ENCODE measurements at regions not wholly inside any gene's neighbourhood (a gene's known extent, or its start where the extent isn't known, plus 50 kb on each side); places are given as distances from the start of the nearest gene placed in this dataset.

DNA sequence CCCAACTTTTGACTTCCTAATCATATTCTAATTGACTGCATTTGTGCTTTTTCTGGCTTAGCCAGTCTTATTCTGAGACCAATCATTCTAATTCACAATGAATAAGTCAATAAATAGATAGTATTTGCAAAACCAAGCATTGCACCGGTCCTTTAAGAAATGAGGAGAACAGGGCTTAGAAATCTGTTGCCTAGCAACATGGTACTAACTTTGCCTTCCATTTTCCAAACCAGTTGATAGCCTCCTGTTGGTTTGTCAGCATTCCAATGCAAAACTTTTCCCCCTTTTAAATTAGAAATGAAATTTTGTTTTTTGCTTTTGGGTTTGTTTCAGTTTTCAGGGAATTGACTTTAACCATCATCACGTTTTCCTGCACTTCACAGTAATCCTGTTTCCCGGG, 603.5 kb upstream of the NRP1 start:
- TF ChIP-seq CEBPB (IDR thresholded peaks at IDR 0.05) (no peak), TEAD4 (IDR thresholded peaks at IDR 0.05) (no peak), YY1 (IDR thresholded peaks at IDR 0.05; ENCODE audit: low read depth) (no peak), ZBTB7A (IDR thresholded peaks at IDR 0.05; ENCODE audit: low read depth) (no peak), NFIC (IDR thresholded peaks at IDR 0.05) (no peak), EGR1 (IDR thresholded peaks at IDR 0.05) (no peak), EP300 (IDR thresholded peaks at IDR 0.05; ENCODE audit: borderline replicate concordance) (no peak), TAF1 (IDR thresholded peaks at IDR 0.05; ENCODE audit: low read depth) (no peak), RAD21 (IDR thresholded peaks at IDR 0.05; ENCODE audit: low read depth) (no peak), TCF12 (IDR thresholded peaks at IDR 0.05; ENCODE audit: low read depth) (no peak), CREB1 (IDR thresholded peaks at IDR 0.05; ENCODE audit: low read depth) (no peak), FOXM1 (IDR thresholded peaks at IDR 0.05; ENCODE audit: borderline replicate concordance, low read depth) (no peak)
- TF ChIP-seq, protein P1, sequence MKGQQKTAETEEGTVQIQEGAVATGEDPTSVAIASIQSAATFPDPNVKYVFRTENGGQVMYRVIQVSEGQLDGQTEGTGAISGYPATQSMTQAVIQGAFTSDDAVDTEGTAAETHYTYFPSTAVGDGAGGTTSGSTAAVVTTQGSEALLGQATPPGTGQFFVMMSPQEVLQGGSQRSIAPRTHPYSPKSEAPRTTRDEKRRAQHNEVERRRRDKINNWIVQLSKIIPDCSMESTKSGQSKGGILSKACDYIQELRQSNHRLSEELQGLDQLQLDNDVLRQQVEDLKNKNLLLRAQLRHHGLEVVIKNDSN (IDR thresholded peaks at IDR 0.05): no peak
- TF ChIP-seq, protein P2, sequence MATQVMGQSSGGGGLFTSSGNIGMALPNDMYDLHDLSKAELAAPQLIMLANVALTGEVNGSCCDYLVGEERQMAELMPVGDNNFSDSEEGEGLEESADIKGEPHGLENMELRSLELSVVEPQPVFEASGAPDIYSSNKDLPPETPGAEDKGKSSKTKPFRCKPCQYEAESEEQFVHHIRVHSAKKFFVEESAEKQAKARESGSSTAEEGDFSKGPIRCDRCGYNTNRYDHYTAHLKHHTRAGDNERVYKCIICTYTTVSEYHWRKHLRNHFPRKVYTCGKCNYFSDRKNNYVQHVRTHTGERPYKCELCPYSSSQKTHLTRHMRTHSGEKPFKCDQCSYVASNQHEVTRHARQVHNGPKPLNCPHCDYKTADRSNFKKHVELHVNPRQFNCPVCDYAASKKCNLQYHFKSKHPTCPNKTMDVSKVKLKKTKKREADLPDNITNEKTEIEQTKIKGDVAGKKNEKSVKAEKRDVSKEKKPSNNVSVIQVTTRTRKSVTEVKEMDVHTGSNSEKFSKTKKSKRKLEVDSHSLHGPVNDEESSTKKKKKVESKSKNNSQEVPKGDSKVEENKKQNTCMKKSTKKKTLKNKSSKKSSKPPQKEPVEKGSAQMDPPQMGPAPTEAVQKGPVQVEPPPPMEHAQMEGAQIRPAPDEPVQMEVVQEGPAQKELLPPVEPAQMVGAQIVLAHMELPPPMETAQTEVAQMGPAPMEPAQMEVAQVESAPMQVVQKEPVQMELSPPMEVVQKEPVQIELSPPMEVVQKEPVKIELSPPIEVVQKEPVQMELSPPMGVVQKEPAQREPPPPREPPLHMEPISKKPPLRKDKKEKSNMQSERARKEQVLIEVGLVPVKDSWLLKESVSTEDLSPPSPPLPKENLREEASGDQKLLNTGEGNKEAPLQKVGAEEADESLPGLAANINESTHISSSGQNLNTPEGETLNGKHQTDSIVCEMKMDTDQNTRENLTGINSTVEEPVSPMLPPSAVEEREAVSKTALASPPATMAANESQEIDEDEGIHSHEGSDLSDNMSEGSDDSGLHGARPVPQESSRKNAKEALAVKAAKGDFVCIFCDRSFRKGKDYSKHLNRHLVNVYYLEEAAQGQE (IDR thresholded peaks at IDR 0.05; ENCODE audit: low read depth): no peak
- TF ChIP-seq, protein P3, sequence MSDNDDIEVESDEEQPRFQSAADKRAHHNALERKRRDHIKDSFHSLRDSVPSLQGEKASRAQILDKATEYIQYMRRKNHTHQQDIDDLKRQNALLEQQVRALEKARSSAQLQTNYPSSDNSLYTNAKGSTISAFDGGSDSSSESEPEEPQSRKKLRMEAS (IDR thresholded peaks at IDR 0.05): no peak

DNA sequence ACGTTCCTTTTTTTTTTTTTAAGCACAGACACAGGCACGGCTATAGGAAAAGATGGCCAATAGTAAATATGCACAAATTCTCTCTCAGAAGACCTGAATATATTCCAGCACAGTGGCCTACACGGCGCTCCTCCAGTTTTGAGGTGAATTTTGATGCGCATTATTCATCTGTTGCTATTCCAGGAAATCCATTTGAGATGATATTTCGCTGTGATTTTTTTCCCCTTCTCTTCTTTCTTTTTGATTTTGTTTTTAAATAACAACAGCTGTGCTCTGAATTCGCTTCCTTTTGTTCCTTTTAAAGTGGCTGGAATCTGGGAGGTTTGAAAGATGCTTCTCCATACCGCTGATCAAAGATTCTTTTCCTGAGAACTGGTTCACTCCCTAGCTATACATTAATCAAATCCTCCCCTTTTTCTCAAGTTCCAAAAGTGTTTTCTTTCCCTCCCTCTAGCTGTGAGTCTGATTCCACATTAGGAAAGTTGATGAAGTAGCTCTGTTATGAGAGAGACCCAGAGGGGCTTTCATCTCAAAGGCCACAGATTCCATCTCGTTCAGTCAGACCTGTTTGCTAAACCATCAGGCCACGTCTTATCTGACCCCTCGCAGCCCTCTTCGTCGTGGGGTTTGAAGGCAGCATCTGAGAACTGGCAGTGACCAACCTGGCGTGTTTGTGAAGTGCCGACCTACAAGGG, 602.7 kb upstream of the NRP1 start:
- TF ChIP-seq YY1 (IDR thresholded peaks at IDR 0.05; ENCODE audit: low read depth) (no peak), TEAD4 (IDR thresholded peaks at IDR 0.05) (no peak), NFIC (IDR thresholded peaks at IDR 0.05) (no peak), TCF12 (IDR thresholded peaks at IDR 0.05; ENCODE audit: low read depth) (no peak), CREB1 (IDR thresholded peaks at IDR 0.05; ENCODE audit: low read depth) (no peak), RAD21 (IDR thresholded peaks at IDR 0.05; ENCODE audit: low read depth) (no peak), CEBPB (IDR thresholded peaks at IDR 0.05) (no peak), FOXM1 (IDR thresholded peaks at IDR 0.05; ENCODE audit: borderline replicate concordance, low read depth) (no peak), EGR1 (IDR thresholded peaks at IDR 0.05) (no peak), ZBTB7A (IDR thresholded peaks at IDR 0.05; ENCODE audit: low read depth) (no peak), TAF1 (IDR thresholded peaks at IDR 0.05; ENCODE audit: low read depth) (no peak), EP300 (IDR thresholded peaks at IDR 0.05; ENCODE audit: borderline replicate concordance) (no peak)
- TF ChIP-seq, protein P2 (IDR thresholded peaks at IDR 0.05; ENCODE audit: low read depth): no peak
- TF ChIP-seq, protein P1 (IDR thresholded peaks at IDR 0.05): no peak
- TF ChIP-seq, protein P3 (IDR thresholded peaks at IDR 0.05): no peak

DNA sequence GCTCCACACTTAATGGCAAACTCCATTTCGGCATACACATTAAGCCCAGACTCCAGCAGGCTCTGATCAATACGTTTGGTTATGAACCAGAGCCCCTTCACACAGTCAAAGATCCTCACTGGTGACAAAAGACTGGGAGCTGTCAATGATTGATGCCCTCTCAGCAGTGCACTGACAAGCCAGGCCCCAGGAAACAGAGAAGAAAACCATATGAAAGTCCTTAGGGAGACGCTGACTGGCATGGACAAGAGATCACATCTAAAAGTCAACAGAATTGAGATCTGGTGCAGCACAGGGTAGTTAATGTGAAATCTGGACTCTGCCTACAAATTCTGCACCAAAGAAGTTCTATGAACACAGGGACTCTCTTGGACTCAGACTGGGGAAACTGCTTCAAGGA, 600.9 kb upstream of the NRP1 start:
- TF ChIP-seq, protein P3 (IDR thresholded peaks at IDR 0.05): no peak
- TF ChIP-seq TAF1 (IDR thresholded peaks at IDR 0.05; ENCODE audit: low read depth): no peak
- no peak for TF ChIP-seq EGR1 (IDR thresholded peaks at IDR 0.05)
- TF ChIP-seq CREB1 (IDR thresholded peaks at IDR 0.05; ENCODE audit: low read depth): no peak
- no peak for TF ChIP-seq CEBPB (IDR thresholded peaks at IDR 0.05)
- no peak for TF ChIP-seq NFIC (IDR thresholded peaks at IDR 0.05)
- no peak for TF ChIP-seq FOXM1 (IDR thresholded peaks at IDR 0.05; ENCODE audit: borderline replicate concordance, low read depth)
- no peak for TF ChIP-seq TCF12 (IDR thresholded peaks at IDR 0.05; ENCODE audit: low read depth)
- TF ChIP-seq RAD21 (IDR thresholded peaks at IDR 0.05; ENCODE audit: low read depth): no peak
- no peak for TF ChIP-seq EP300 (IDR thresholded peaks at IDR 0.05; ENCODE audit: borderline replicate concordance)
- TF ChIP-seq, protein P2 (IDR thresholded peaks at IDR 0.05; ENCODE audit: low read depth): no peak
- TF ChIP-seq TEAD4 (IDR thresholded peaks at IDR 0.05): no peak
- TF ChIP-seq ZBTB7A (IDR thresholded peaks at IDR 0.05; ENCODE audit: low read depth): no peak
- TF ChIP-seq YY1 (IDR thresholded peaks at IDR 0.05; ENCODE audit: low read depth): no peak
- TF ChIP-seq, protein P1 (IDR thresholded peaks at IDR 0.05): no peak
